GM23248 (cell line): ENCODE measurements at regions not wholly inside any gene's neighbourhood (a gene's known extent, or its start where the extent isn't known, plus 50 kb on each side); places are given as distances from the start of the nearest gene placed in this dataset.

ENCODE experiments used
- DNase-seq: peaks from one replicate; pipeline ENCODE4 v3.0.0-alpha.2; 2015
- H2AFZ ChIP-seq: fragments of 200-600 bp; sonication (generic); 2 replicates; pipeline ENCODE4 v1.6.1; 2016; ENCODE audit warnings: antibody characterized with exemption
- H3F3A ChIP-seq: fragments of 200-600 bp; sonication (generic); 2 replicates; pipeline ENCODE4 v1.6.1; 2016; ENCODE audit warnings: mild to moderate bottlenecking, antibody characterized with exemption, mixed run types; ENCODE audit not compliant: insufficient read depth
- H3K27ac ChIP-seq: fragments of 200-600 bp; sonication (generic); 2 replicates; pipeline ENCODE4 v1.5.1; 2016; ENCODE audit warnings: mild to moderate bottlenecking
- H3K27me3 ChIP-seq: fragments of 200-600 bp; sonication (generic); replicated peaks from 2 replicates; pipeline ENCODE4 v1.6.1; 2016; ENCODE audit warnings: mild to moderate bottlenecking; ENCODE audit not compliant: insufficient read depth
- H3K36me3 ChIP-seq: fragments of 200-600 bp; sonication (generic); 2 replicates; pipeline ENCODE4 v1.6.1; 2016; ENCODE audit warnings: low read depth, mild to moderate bottlenecking
- H3K4me1 ChIP-seq: fragments of 200-600 bp; sonication (generic); 2 replicates; pipeline ENCODE4 v1.6.1; 2016; ENCODE audit warnings: mild to moderate bottlenecking; ENCODE audit not compliant: insufficient read depth
- H3K4me2 ChIP-seq: fragments of 200-600 bp; sonication (generic); one replicate; pipeline ENCODE4 v1.6.1; 2016; ENCODE audit warnings: mild to moderate bottlenecking; ENCODE audit not compliant: unreplicated experiment
- H3K4me3 ChIP-seq: fragments of 200-600 bp; sonication (generic); 2 replicates; pipeline ENCODE4 v1.5.1; 2016; ENCODE audit warnings: mild to moderate bottlenecking
- H3K79me2 ChIP-seq: fragments of 200-600 bp; sonication (generic); 2 replicates; pipeline ENCODE4 v1.6.1; 2016; ENCODE audit warnings: mild to moderate bottlenecking; ENCODE audit not compliant: insufficient read depth
- H3K9ac ChIP-seq: fragments of 200-600 bp; sonication (generic); 2 replicates; pipeline ENCODE4 v1.6.1; 2016; ENCODE audit warnings: mild to moderate bottlenecking
- H3K9me2 ChIP-seq: fragments of 200-600 bp; sonication (generic); 2 replicates; pipeline ENCODE4 v1.6.1; 2016; ENCODE audit warnings: mixed run types, mild to moderate bottlenecking, moderate library complexity; ENCODE audit not compliant: insufficient read depth
- H3K9me3 ChIP-seq: fragments of 200-600 bp; sonication (generic); one replicate; pipeline ENCODE4 v1.6.1; 2017; ENCODE audit warnings: low read depth
- H4K20me1 ChIP-seq: fragments of 200-600 bp; sonication (generic); 2 replicates; pipeline ENCODE4 v1.6.0; 2016; ENCODE audit not compliant: insufficient read depth
- EZH2 ChIP-seq: fragments of 200-600 bp; sonication (generic); IDR thresholded peaks from 2 replicates; pipeline ENCODE4 v1.6.1; 2018; ENCODE audit warnings: antibody characterized with exemption, mild to moderate bottlenecking; ENCODE audit not compliant: insufficient read depth, poor library complexity, severe bottlenecking
- EZH2phosphoT487 ChIP-seq: fragments of 200-600 bp; sonication (generic); IDR thresholded peaks from 2 replicates; pipeline ENCODE4 v1.6.1; 2018; ENCODE audit warnings: antibody characterized with exemption, moderate library complexity, mild to moderate bottlenecking, low read depth; ENCODE audit not compliant: insufficient read depth
- WGBS, 2 experiments: methylation state at CpG; one replicate each; pipeline ENCODE4 v1.1.6; 2015 to 2017; ENCODE audit warnings: low lambda C conversion rate in 2 of 2, low coverage in 1 of 2; ENCODE audit errors: missing lambda C conversion rate in 2 of 2; 5-methylcytosine and 5-hydroxymethylcytosine counted together
- in situ Hi-C: fragments of 300-500 bp; cut with MboI; formaldehyde crosslinking; loops from 2 replicates; pipeline ENCODE4 v1.15.0; 2020

DNA sequence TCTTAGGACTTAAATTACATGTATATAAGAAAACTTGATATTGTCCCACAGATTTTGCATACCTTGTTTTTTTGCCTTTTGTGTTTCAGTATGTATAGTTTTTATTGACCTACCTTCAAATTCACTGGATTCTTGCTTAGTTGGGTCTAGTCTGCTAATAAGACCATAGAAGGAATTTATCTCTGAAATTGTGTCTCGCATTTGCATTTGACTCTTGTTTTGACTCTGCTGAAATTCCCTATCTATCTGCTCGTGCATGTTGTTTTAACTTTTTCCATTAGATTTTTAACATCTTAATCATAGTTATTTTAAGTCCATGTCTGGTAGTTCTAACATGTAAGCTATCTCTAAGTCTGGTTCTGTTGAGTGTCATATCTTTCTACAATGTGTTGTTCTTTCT is 163.9 kb downstream of the SCP2D1 start:
- Histone ChIP-seq H3K4me2 (no peak overlapping the region), H3K9ac (no peak overlapping the region), H3K36me3 (no peaks in the 10 kb centered on the region), H3K27ac (no peak overlapping the region), H3K9me3 (no peaks in the 10 kb centered on the region), H3K4me1 (no peaks in the 10 kb centered on the region), H3K4me3 (no peak overlapping the region), H3K27me3 (no peaks in the 10 kb centered on the region), H3F3A (no peaks in the 10 kb centered on the region), H2AFZ (no peak overlapping the region), H3K79me2 (no peaks in the 10 kb centered on the region), H3K9me2 (no peaks in the 10 kb centered on the region), H4K20me1 (no peaks in the 10 kb centered on the region)
- 49 to 50% methylated on average over 2 of the region's 2 CpGs for WGBS, 2 experiments
- TF ChIP-seq EZH2 (no peak), EZH2phosphoT487 (no peak)
- DNase-seq, result no peak
- in situ Hi-C loops, result no loop called here

DNA sequence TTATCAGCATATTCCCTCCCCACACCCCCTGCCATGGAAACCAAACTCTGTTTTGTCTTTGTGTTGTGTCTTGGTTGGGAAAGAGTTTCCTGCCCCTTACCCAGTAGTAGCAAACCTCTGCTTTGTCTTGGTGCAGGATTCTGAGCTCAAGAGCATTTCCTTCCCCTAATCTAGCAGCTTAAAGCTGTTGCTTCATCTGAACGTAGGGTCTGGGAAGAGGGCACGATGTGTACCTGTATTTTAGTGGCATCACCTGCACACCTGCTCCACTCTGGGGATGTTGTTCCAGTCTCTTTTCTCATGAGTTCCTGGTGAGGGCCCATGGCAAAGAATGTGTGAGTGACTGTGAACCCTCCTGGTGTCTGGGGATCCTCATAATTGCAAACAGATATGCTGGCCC is 164.7 kb downstream of the SCP2D1 start:
- Histone ChIP-seq H3K36me3 (no peaks in the 10 kb centered on the region), H3K4me1 (no peaks in the 10 kb centered on the region), H3K4me3 (no peak overlapping the region), H3K27ac (no peak overlapping the region), H3K79me2 (no peaks in the 10 kb centered on the region), H3K9ac (no peak overlapping the region), H3K9me2 (no peaks in the 10 kb centered on the region), H3F3A (no peaks in the 10 kb centered on the region), H3K27me3 (no peaks in the 10 kb centered on the region), H3K9me3 (no peaks in the 10 kb centered on the region), H4K20me1 (no peaks in the 10 kb centered on the region), H3K4me2 (no peak overlapping the region), H2AFZ (no peak overlapping the region)
- in situ Hi-C loops, result no loop called here
- no peak for TF ChIP-seq EZH2phosphoT487
- TF ChIP-seq EZH2, result no peak
- WGBS, 2 experiments, result 24% methylated on average over 2 of the region's 2 CpGs
- no peak for DNase-seq

DNA sequence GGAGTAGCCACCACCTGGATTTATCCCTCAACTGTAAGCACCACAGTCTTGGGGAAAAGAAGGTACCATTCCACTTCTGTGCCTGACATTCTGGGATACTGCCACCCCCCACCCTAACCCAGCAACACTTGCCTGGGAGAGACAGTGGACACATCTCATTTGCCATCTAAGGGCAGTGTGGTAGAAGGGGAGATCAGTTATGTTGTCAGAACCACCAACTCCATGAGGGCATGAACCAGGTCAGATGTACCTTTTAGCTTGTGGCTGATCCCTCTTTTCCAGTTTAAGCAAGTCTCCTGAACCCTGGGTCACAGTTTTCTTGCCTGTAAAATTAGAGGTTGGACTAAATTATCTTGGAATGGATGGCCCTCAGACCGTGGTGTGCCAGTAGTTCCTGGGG is 165.5 kb downstream of the SCP2D1 start:
- no peaks in the 10 kb centered on the region for H3K79me2 ChIP-seq
- no peaks in the 10 kb centered on the region for H3K27me3 ChIP-seq
- H3K36me3 ChIP-seq, result no peaks in the 10 kb centered on the region
- H3K4me2 ChIP-seq, result no peak overlapping the region
- H2AFZ ChIP-seq, result no peak overlapping the region
- WGBS, 2 experiments, result 25 to 62% methylated on average over 1 of the region's 1 CpG
- H3K4me3 ChIP-seq, result no peak overlapping the region
- no peak for DNase-seq
- H3F3A ChIP-seq, result no peaks in the 10 kb centered on the region
- no peaks in the 10 kb centered on the region for H3K9me3 ChIP-seq
- H3K27ac ChIP-seq, result no peak overlapping the region
- H3K9ac ChIP-seq, result no peak overlapping the region
- no peaks in the 10 kb centered on the region for H4K20me1 ChIP-seq
- TF ChIP-seq EZH2, result no peak
- TF ChIP-seq EZH2phosphoT487, result no peak
- in situ Hi-C loops, result no loop called here
- H3K9me2 ChIP-seq, result no peaks in the 10 kb centered on the region
- H3K4me1 ChIP-seq, result no peaks in the 10 kb centered on the region

DNA sequence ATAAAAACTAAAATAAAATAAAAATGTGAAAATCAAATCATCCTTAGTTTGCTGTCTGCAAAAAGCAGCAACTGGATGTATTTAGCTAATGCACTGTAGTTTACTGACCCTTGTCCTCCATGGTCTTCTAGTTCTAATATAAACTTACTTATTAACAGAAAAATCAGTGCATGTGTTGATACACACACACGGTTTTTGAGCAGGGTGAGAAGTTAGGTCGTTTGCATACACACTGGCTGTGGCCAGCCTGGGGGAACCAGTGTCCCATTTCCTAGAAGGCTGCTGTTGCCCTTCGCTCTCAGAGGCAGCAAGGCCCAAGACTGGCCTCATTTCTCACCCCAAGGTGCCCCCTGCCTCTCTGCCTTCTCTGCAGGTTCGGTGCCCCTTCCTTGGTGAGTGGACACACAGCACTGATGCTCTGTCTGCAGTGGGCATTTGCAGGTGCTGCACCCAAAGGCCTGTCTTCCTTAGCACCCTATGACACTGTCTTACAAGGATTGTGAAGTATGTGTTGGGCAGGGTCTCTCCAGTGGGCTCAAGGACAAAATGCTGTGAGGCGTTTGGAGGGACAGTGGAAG is 168.5 kb downstream of the SCP2D1 start:
- no peaks in the 10 kb centered on the region for H3K9me3 ChIP-seq

DNA sequence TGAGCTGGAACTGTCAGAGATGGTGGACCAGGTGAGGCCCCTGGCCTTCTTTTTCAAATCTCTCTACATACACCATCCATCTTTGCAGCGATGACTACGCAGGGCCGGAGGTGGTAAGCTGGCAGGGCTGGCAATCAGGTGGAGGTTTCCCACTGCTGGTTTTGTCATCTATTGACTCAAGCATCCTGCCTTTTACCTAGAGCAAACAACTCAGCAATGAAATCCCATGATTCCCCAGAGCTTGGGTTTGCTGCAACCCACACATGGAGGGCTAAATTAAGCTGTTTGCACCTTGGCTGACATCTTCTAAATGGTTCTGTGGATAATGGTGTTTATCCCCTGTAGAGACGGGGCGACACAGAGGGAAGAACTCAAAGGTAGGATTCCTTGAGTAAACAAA is 170.2 kb downstream of the SCP2D1 start:
- no peaks in the 10 kb centered on the region for H3K79me2 ChIP-seq
- no peaks in the 10 kb centered on the region for H3F3A ChIP-seq
- no peaks in the 10 kb centered on the region for H3K27me3 ChIP-seq
- H3K27ac ChIP-seq, result no peak overlapping the region
- 68 to 72% methylated on average over 5 of the region's 5 CpGs for WGBS, 2 experiments
- H3K9ac ChIP-seq, result no peak overlapping the region
- no peaks in the 10 kb centered on the region for H4K20me1 ChIP-seq
- no peaks in the 10 kb centered on the region for H3K9me3 ChIP-seq
- H3K4me1 ChIP-seq, result no peaks in the 10 kb centered on the region; the same call in 1 of the 2 replicates
- no peak for TF ChIP-seq EZH2
- no peak for TF ChIP-seq EZH2phosphoT487
- no peak overlapping the region for H3K4me2 ChIP-seq
- no peak overlapping the region for H3K4me3 ChIP-seq
- no peak for DNase-seq
- no peaks in the 10 kb centered on the region for H3K36me3 ChIP-seq
- H3K9me2 ChIP-seq, result no peaks in the 10 kb centered on the region
- in situ Hi-C loops, result no loop called here
- no peak overlapping the region for H2AFZ ChIP-seq

More for the DNA sequence above, 168.5 kb downstream of the SCP2D1 start:
- WGBS, 2 experiments, result 16 to 22% methylated on average over 5 of the region's 5 CpGs
- Histone ChIP-seq H3K36me3 (no peaks in the 10 kb centered on the region), H3K4me2 (no peak overlapping the region), H3K9ac (no peak overlapping the region), H3K4me3 (no peak overlapping the region), H4K20me1 (no peaks in the 10 kb centered on the region), H3K9me2 (no peaks in the 10 kb centered on the region), H3F3A (no peaks in the 10 kb centered on the region), H3K4me1 (no peaks in the 10 kb centered on the region; the same call in 1 of the 2 replicates), H2AFZ (no peak overlapping the region), H3K79me2 (no peaks in the 10 kb centered on the region), H3K27me3 (no peaks in the 10 kb centered on the region), H3K27ac (no peak overlapping the region)
- TF ChIP-seq EZH2 (no peak), EZH2phosphoT487 (no peak)
- in situ Hi-C loops, result no loop called here
- DNase-seq, result no peak
